HCT116 (cell line): ENCODE measurements at regions not wholly inside any gene's neighbourhood (a gene's known extent, or its start where the extent isn't known, plus 50 kb on each side); places are given as distances from the start of the nearest gene placed in this dataset.

Source experiments
- ATAC-seq: fragments of 200-7000 bp; cut with Tn5 transposase; 2 replicates; pipeline ENCODE4 v1.9.1; 2020; ENCODE audit warnings: mild to moderate bottlenecking, moderate library complexity
- BruUV-seq: library from RNA; stranded (reverse); fragments of 400-500 nt; replicated peaks from 2 replicates; lab custom pipeline; 2021; lab: Mats Ljungman, UMichigan
- CTCF ChIA-PET: fragments of 300-600 bp; sonication (Branson Sonifier 250); formaldehyde crosslinking; loops from one replicate; lab custom pipeline; 2021; ENCODE audit warnings: antibody characterized with exemption; lab: Charles Lee
- POLR2A ChIA-PET: fragments of 300-600, 350-600 bp; sonication (Branson Sonifier 250); formaldehyde crosslinking; loops from one replicate; lab custom pipeline; 2021; ENCODE audit warnings: antibody characterized with exemption; lab: Charles Lee
- RAD21 ChIA-PET, 2 experiments: fragments of 300-600 bp; sonication (Branson Sonifier 250); formaldehyde crosslinking; loops; one replicate each; lab custom pipeline; 2023; ENCODE audit warnings: low total read pairs in 2 of 2; ENCODE audit not compliant: uncharacterized antibody in 2 of 2, unreplicated experiment in 2 of 2, low non-redundant PET in 1 of 2; lab: Charles Lee
- DNase-seq: peaks from one replicate; pipeline ENCODE4 v3.0.0-alpha.2; 2010; ENCODE audit warnings: low read depth, low spot score
- H2AFZ ChIP-seq: fragments of 200-600 bp; shearing (Covaris generic), sonication (generic); 2 replicates; pipeline ENCODE4 v1.6.1; 2017; ENCODE audit warnings: low read depth, mixed run types, mixed read lengths, antibody characterized with exemption, low read length; ENCODE audit not compliant: poor library complexity, severe bottlenecking
- H3K27ac ChIP-seq: 2 replicates; pipeline ENCODE4 v1.5.1; 2012; ENCODE audit warnings: low read depth, low read length
- H3K27me3 ChIP-seq: fragments of 200-600 bp; sonication (generic); 2 replicates; pipeline ENCODE4 v1.6.1; 2016; ENCODE audit warnings: mixed run types, low read length, mixed read lengths; ENCODE audit not compliant: insufficient read depth
- H3K36me3 ChIP-seq, 2 experiments: fragments of 200-500 bp in 1 of 2; fragments of 200-600 bp in 1 of 2; sonication (Bioruptor generic) in 1 of 2; sonication (generic) in 1 of 2; 2 replicates each; pipeline versions ENCODE4 v1.5.1 to v1.6.1; 2014 to 2016; ENCODE audit warnings: low read length in 2 of 2, inconsistent platforms in 1 of 2, mixed read lengths in 1 of 2, mixed run types in 1 of 2; ENCODE audit not compliant: insufficient read depth in 2 of 2, control insufficient read depth in 1 of 2
- H3K4me1 ChIP-seq, 2 experiments: fragments of 200-600 bp in 1 of 2; sonication (generic) in 1 of 2; 2 replicates each; pipeline versions ENCODE4 v1.5.1 to v1.6.1; 2012 to 2017; ENCODE audit warnings: low read length in 2 of 2, inconsistent platforms in 1 of 2, mild to moderate bottlenecking in 1 of 2, mixed read lengths in 1 of 2, mixed run types in 1 of 2, moderate library complexity in 1 of 2; ENCODE audit not compliant: insufficient read depth in 2 of 2, control insufficient read depth in 1 of 2
- H3K4me2 ChIP-seq: fragments of 200-600 bp; sonication (generic); 2 replicates; pipeline ENCODE4 v1.6.1; 2017; ENCODE audit warnings: mixed run types, low read length, mixed read lengths
- H3K4me3 ChIP-seq, 2 experiments: fragments of 200-600 bp in 1 of 2; sonication (generic) in 1 of 2; replicated peaks in 1 of 2; 2 replicates each; pipeline ENCODE4 v1.5.1; 2011 to 2016; ENCODE audit warnings: low read length in 2 of 2, control low read depth in 1 of 2, low read depth in 1 of 2, mild to moderate bottlenecking in 1 of 2, mixed read lengths in 1 of 2, mixed run types in 1 of 2
- H3K79me2 ChIP-seq: fragments of 200-600 bp; sonication (generic); 2 replicates; pipeline ENCODE4 v1.6.1; 2017; ENCODE audit warnings: mild to moderate bottlenecking, mixed run types, low read length, moderate library complexity, mixed read lengths; ENCODE audit not compliant: insufficient read depth
- H3K9ac ChIP-seq: fragments of 200-600 bp; sonication (generic); 2 replicates; pipeline ENCODE4 v1.6.1; 2016; ENCODE audit warnings: low read length, mixed read lengths
- H3K9me2 ChIP-seq: fragments of 200-600 bp; sonication (generic), shearing (Covaris generic); 2 replicates; pipeline ENCODE4 v1.6.1; 2017; ENCODE audit warnings: mixed run types, mild to moderate bottlenecking, moderate library complexity; ENCODE audit not compliant: insufficient read depth
- H3K9me3 ChIP-seq, 2 experiments: fragments of 200-500 bp in 1 of 2; fragments of 200-600 bp in 1 of 2; sonication (Bioruptor generic) in 1 of 2; sonication (generic) in 1 of 2; 2 replicates each; pipeline ENCODE4 v1.6.1; 2014 to 2017; ENCODE audit warnings: low read length in 2 of 2, mixed read lengths in 2 of 2, inconsistent platforms in 1 of 2, low read depth in 1 of 2, mild to moderate bottlenecking in 1 of 2, mixed run types in 1 of 2, moderate library complexity in 1 of 2; ENCODE audit not compliant: control insufficient read depth in 1 of 2, insufficient read depth in 1 of 2
- H4K20me1 ChIP-seq: fragments of 200-600 bp; sonication (generic), shearing (Covaris generic); 2 replicates; pipeline ENCODE4 v1.6.1; 2017; ENCODE audit warnings: mixed run types, mild to moderate bottlenecking, moderate library complexity; ENCODE audit not compliant: insufficient read depth
- POLR2AphosphoS5 ChIP-seq: IDR thresholded peaks from 2 replicates; pipeline ENCODE4 v1.6.1; 2011; ENCODE audit warnings: mild to moderate bottlenecking, low read depth, low read length, moderate library complexity
- RAD21 ChIP-seq: IDR thresholded peaks from 2 replicates; pipeline ENCODE4 v1.6.1; 2012; ENCODE audit warnings: low read depth, mild to moderate bottlenecking
- SRF ChIP-seq: IDR thresholded peaks from 2 replicates; pipeline ENCODE4 v1.6.1; 2012; ENCODE audit warnings: low read depth
- TCF7L2 ChIP-seq: IDR thresholded peaks from 2 replicates; pipeline ENCODE4 v1.7.0; 2011; ENCODE audit warnings: borderline replicate concordance, inconsistent platforms; ENCODE audit not compliant: insufficient read depth, insufficient read length; ENCODE audit errors: extremely low read depth
- intact Hi-C: fragments of 100-400 bp; cut with micrococcal nuclease; formaldehyde crosslinking; loops from 2 replicates; pipeline ENCODE4 v1.10.0; 2022
- TF ChIP-seq, protein P1 (sequence below): IDR thresholded peaks from 2 replicates; pipeline ENCODE4 v1.6.1; 2012; ENCODE audit warnings: low read depth

DNA sequence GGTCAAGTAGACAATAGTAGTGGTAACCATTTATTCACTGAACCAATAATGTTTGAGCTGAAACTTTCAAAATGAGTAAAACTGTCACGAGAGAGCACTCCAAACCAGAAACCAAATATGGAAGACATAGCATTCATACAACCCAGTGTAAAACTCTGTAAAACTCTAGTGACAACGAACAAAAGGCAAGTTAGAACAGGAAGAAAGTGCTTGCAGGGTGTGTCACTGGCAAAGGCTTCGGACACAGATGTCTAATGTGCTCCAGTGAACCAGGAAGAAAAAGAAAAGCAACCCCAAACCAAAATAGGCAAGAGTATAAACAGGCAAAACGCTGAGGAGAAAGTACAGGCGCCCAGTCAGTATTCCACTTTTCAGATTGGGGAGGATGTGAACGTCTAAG, 79.3 kb upstream of the FZD10 start:
- Histone ChIP-seq H3K79me2 (no peaks in the 10 kb centered on the region), H3K4me1 (no peaks in the 10 kb centered on the region), H3K4me3 (no peak overlapping the region), H4K20me1 (no peaks in the 10 kb centered on the region), H3K27me3 (no peaks in the 10 kb centered on the region), H3K4me2 (no peak overlapping the region), H3K9me2 (no peaks in the 10 kb centered on the region), H3K27ac (no peak overlapping the region), H3K9ac (no peak overlapping the region), H2AFZ (no peak overlapping the region), H3K9me3 (no peaks in the 10 kb centered on the region; a peak in 1 of 4 replicates), H3K36me3 (no peaks in the 10 kb centered on the region)
- intact Hi-C loops = no loop called here
- ChIA-PET POLR2A (no interaction called here), RAD21 (no interaction called here), CTCF (no interaction called here)
- no peak for ATAC-seq
- no peak for DNase-seq
- no TSS peak for BruUV-seq
- TF ChIP-seq TCF7L2 (no peak), POLR2AphosphoS5 (no peak)
- TF ChIP-seq, protein P1, sequence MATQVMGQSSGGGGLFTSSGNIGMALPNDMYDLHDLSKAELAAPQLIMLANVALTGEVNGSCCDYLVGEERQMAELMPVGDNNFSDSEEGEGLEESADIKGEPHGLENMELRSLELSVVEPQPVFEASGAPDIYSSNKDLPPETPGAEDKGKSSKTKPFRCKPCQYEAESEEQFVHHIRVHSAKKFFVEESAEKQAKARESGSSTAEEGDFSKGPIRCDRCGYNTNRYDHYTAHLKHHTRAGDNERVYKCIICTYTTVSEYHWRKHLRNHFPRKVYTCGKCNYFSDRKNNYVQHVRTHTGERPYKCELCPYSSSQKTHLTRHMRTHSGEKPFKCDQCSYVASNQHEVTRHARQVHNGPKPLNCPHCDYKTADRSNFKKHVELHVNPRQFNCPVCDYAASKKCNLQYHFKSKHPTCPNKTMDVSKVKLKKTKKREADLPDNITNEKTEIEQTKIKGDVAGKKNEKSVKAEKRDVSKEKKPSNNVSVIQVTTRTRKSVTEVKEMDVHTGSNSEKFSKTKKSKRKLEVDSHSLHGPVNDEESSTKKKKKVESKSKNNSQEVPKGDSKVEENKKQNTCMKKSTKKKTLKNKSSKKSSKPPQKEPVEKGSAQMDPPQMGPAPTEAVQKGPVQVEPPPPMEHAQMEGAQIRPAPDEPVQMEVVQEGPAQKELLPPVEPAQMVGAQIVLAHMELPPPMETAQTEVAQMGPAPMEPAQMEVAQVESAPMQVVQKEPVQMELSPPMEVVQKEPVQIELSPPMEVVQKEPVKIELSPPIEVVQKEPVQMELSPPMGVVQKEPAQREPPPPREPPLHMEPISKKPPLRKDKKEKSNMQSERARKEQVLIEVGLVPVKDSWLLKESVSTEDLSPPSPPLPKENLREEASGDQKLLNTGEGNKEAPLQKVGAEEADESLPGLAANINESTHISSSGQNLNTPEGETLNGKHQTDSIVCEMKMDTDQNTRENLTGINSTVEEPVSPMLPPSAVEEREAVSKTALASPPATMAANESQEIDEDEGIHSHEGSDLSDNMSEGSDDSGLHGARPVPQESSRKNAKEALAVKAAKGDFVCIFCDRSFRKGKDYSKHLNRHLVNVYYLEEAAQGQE = no peak

DNA sequence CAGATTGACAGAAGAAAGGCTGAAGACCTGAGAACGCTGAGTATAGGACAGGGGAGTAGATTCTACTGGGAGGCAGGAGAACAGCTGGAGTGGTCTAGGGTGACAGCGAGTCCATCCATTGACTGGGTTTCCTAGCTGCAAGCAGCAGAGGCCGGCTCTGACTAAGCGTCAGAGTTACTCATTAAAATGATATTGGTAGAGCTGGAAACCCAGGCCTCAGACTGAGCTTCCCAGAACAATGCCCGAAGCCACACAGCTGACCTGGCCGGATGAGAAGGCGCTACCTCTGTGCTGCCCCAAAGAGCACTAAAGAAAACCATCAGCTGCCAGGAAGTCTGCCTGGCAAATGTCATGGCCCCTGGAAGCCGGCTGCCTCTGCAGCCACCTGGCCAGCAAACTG, 78.5 kb upstream of the FZD10 start:
- no peak for DNase-seq
- intact Hi-C loops = no loop called here
- ATAC-seq = no peak
- Histone ChIP-seq H3K4me3 (no peak overlapping the region), H3K9me3 (no peaks in the 10 kb centered on the region; a peak in 1 of 4 replicates), H3K9ac (no peak overlapping the region), H3K27me3 (no peaks in the 10 kb centered on the region), H3K36me3 (no peaks in the 10 kb centered on the region), H3K4me2 (no peak overlapping the region), H3K79me2 (no peaks in the 10 kb centered on the region), H3K27ac (no peak overlapping the region), H2AFZ (no peak overlapping the region), H3K9me2 (no peaks in the 10 kb centered on the region), H3K4me1 (no peaks in the 10 kb centered on the region), H4K20me1 (no peaks in the 10 kb centered on the region)
- RAD21 ChIA-PET = no interaction called here
- POLR2A ChIA-PET = no interaction called here
- no TSS peak for BruUV-seq
- CTCF ChIA-PET = no interaction called here
- no peak for TF ChIP-seq SRF
- no peak for TF ChIP-seq RAD21
